ENCODE measurements at regions not wholly inside any gene's neighbourhood (a gene's known extent, or its start where the extent isn't known, plus 50 kb on each side); places are given as distances from the start of the nearest gene placed in this dataset.

DNA sequence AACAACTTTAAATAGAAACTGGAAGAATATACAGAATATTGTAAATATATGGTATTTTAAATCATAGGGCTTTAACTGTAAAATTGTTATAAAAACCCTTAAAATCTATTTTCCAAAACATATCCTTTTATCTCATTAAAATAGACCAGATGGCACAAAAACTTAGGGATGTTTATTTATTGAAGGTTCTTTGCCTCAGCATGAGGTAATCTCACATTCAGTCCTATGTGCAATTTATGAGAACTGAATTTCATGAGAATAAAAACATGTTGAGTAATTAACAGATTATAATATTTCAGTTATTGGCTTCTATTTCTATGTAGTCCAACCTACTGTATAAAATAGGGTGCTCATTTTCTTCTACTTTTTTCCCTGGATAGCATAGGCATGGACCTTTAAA, 329.2 kb upstream of the PRR16 start:
- H3K4me3 Mint-ChIP-seq (ENCODE audit: unreplicated experiment): no peak overlapping the region
- TF ChIP-seq, protein P1, sequence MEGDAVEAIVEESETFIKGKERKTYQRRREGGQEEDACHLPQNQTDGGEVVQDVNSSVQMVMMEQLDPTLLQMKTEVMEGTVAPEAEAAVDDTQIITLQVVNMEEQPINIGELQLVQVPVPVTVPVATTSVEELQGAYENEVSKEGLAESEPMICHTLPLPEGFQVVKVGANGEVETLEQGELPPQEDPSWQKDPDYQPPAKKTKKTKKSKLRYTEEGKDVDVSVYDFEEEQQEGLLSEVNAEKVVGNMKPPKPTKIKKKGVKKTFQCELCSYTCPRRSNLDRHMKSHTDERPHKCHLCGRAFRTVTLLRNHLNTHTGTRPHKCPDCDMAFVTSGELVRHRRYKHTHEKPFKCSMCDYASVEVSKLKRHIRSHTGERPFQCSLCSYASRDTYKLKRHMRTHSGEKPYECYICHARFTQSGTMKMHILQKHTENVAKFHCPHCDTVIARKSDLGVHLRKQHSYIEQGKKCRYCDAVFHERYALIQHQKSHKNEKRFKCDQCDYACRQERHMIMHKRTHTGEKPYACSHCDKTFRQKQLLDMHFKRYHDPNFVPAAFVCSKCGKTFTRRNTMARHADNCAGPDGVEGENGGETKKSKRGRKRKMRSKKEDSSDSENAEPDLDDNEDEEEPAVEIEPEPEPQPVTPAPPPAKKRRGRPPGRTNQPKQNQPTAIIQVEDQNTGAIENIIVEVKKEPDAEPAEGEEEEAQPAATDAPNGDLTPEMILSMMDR (IDR thresholded peaks at IDR 0.05): no peak
- no peak overlapping the region for H3K27ac Mint-ChIP-seq (ENCODE audit: unreplicated experiment)
- peaks cover 5% of the 10 kb centered on the region for H3K27me3 Mint-ChIP-seq (ENCODE audit: low read depth)
- H3K36me3 Mint-ChIP-seq (ENCODE audit: low read depth): peaks cover 2% of the 10 kb centered on the region
- no peak for DNase-seq (ENCODE audit: low spot score)
- peaks cover 3% of the 10 kb centered on the region for H3K4me1 Mint-ChIP-seq (ENCODE audit: low read depth)
- peaks cover 8% of the 10 kb centered on the region for H3K9me3 Mint-ChIP-seq (ENCODE audit: low read depth)

DNA sequence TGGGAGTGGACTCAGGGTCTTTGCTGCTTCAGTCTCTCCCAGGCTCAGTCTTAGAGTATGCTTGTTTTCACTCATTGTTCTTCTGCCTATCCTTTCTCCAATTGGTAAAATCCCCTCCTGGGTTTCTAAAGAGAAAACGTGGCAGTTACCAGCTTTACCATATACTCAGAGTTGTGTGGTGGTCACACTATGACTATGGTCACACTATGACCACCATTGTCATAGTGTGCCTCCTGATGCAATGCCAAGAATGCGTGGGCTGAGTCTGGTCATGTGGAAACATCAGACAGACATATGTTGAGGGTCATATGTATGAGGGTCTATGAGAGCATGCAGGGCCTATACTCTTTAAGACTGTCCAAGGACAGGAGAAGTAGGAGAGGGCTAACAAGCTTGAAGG, 326.5 kb upstream of the PRR16 start:
- peaks cover 3% of the 10 kb centered on the region for H3K4me1 Mint-ChIP-seq (ENCODE audit: low read depth)
- no peak overlapping the region for H3K4me3 Mint-ChIP-seq (ENCODE audit: unreplicated experiment)
- no peaks in the 10 kb centered on the region for H3K36me3 Mint-ChIP-seq (ENCODE audit: low read depth)
- no peak for DNase-seq (ENCODE audit: low spot score)
- peaks cover 5% of the 10 kb centered on the region for H3K27me3 Mint-ChIP-seq (ENCODE audit: low read depth)
- no peak overlapping the region for H3K27ac Mint-ChIP-seq (ENCODE audit: unreplicated experiment)
- H3K9me3 Mint-ChIP-seq (ENCODE audit: low read depth): no peaks in the 10 kb centered on the region
- TF ChIP-seq, protein P1 (IDR thresholded peaks at IDR 0.05): no peak

DNA sequence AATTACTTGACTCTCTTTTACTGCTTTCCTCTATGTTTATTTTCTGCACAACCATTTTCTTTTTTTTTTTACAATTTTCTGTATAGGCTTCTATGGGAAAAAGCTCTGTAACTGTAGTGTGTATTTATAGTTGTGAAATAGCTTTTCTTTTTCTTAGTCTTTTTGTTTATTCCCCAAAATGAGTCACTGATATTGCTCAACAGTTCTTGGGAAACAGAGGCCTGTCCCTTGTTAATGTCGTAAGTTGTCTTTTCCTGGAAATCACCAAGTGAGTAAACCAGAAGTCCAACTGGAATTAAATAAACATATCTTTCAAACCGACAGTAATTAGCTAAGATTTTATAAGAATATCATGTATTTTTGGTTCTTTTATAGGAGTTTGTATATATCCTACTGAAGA, 325.1 kb upstream of the PRR16 start:
- TF ChIP-seq, protein P1 (IDR thresholded peaks at IDR 0.05): no peak
- H3K27ac Mint-ChIP-seq (ENCODE audit: unreplicated experiment): no peak overlapping the region
- DNase-seq (ENCODE audit: low spot score): no peak
- H3K9me3 Mint-ChIP-seq (ENCODE audit: low read depth): no peaks in the 10 kb centered on the region
- no peaks in the 10 kb centered on the region for H3K36me3 Mint-ChIP-seq (ENCODE audit: low read depth)
- peaks cover 3% of the 10 kb centered on the region for H3K4me1 Mint-ChIP-seq (ENCODE audit: low read depth)
- H3K27me3 Mint-ChIP-seq (ENCODE audit: low read depth): peaks cover 5% of the 10 kb centered on the region
- no peak overlapping the region for H3K4me3 Mint-ChIP-seq (ENCODE audit: unreplicated experiment)

DNA sequence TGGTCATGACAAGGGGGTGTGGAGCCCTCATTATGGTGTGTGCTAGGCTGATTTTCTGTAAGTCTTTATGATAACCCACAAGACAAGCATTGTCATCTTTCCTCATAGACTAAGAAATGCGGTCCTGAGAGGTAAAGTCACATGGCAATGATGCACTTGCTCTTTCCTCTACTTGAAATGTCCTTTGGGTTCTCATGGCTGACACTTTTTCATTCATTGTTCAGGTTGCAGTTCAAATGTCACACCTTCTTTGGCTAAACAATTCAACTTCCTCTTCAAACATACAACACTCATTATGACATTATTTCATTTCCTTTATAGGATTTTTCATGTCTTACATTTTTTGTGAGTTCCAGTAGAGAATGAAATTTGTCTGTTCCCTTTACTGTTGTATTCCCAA, 323.6 kb upstream of the PRR16 start:
- no peak for DNase-seq (ENCODE audit: low spot score)
- Mint-ChIP-seq H3K36me3 (ENCODE audit: low read depth) (no peaks in the 10 kb centered on the region), H3K27me3 (ENCODE audit: low read depth) (peaks cover 3% of the 10 kb centered on the region), H3K9me3 (ENCODE audit: low read depth) (no peaks in the 10 kb centered on the region), H3K27ac (ENCODE audit: unreplicated experiment) (no peak overlapping the region), H3K4me3 (ENCODE audit: unreplicated experiment) (no peak overlapping the region), H3K4me1 (ENCODE audit: low read depth) (peaks cover 3% of the 10 kb centered on the region)
- TF ChIP-seq, protein P1 (IDR thresholded peaks at IDR 0.05): no peak

DNA sequence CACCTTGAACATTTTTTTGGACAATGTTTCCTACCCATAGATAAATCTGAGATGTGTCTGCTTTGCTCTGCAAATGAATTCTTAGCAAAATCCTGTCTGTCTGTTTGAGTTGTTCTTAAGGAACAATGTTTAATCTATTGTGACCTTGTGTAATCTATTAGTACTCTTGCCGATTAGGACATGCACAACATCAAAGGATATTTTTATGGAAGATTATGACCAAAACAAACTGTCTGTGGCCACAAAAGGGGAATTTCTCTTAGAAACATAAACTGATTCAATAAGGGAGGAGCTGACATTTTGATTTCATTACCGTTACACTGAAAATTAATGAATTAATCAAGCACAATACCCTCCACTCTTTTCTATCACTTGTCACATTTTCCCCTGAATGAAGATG, 323.0 kb upstream of the PRR16 start:
- Mint-ChIP-seq H3K27ac (ENCODE audit: unreplicated experiment) (no peak overlapping the region), H3K4me1 (ENCODE audit: low read depth) (peaks cover 3% of the 10 kb centered on the region), H3K27me3 (ENCODE audit: low read depth) (peaks cover 2% of the 10 kb centered on the region), H3K36me3 (ENCODE audit: low read depth) (no peaks in the 10 kb centered on the region), H3K9me3 (ENCODE audit: low read depth) (peaks cover 5% of the 10 kb centered on the region), H3K4me3 (ENCODE audit: unreplicated experiment) (no peak overlapping the region)
- TF ChIP-seq, protein P1 (IDR thresholded peaks at IDR 0.05): no peak
- no peak for DNase-seq (ENCODE audit: low spot score)

All from chondrocyte (in vitro differentiated cells).